ENCODE measurements at regions not wholly inside any gene's neighbourhood (a gene's known extent, or its start where the extent isn't known, plus 50 kb on each side); places are given as distances from the start of the nearest gene placed in this dataset.

DNA sequence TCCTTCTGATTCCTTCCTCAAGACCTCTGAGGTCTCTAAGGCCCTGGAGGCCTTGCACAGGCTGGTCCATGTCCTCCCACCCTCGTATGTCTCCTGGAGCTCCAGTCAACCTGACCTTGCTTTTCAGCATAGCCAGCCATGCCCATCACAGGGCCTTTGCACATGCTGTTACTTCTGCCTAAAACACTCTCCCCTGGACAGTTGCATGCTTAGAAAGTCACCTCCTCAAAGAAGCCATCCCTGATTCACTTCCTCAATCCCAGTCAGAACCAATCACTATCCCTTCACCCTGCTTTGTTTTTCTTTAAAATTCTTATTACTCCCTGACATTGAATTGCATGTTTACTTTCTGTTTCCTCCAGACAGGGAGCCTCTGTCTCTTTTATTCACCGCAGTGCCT lies 322.1 kb upstream of the CCL2 start:
- ATAC-seq, result no peak
- 76 to 89% (median 82%) methylated on average over 2 of the region's 2 CpGs for WGBS, 4 donors
- TF ChIP-seq POLR2A (IDR thresholded peaks at IDR 0.05), result no peak
- TF ChIP-seq, protein P1, sequence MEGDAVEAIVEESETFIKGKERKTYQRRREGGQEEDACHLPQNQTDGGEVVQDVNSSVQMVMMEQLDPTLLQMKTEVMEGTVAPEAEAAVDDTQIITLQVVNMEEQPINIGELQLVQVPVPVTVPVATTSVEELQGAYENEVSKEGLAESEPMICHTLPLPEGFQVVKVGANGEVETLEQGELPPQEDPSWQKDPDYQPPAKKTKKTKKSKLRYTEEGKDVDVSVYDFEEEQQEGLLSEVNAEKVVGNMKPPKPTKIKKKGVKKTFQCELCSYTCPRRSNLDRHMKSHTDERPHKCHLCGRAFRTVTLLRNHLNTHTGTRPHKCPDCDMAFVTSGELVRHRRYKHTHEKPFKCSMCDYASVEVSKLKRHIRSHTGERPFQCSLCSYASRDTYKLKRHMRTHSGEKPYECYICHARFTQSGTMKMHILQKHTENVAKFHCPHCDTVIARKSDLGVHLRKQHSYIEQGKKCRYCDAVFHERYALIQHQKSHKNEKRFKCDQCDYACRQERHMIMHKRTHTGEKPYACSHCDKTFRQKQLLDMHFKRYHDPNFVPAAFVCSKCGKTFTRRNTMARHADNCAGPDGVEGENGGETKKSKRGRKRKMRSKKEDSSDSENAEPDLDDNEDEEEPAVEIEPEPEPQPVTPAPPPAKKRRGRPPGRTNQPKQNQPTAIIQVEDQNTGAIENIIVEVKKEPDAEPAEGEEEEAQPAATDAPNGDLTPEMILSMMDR (IDR thresholded peaks at IDR 0.05), result no peak
- Histone ChIP-seq H3K4me3 (no peak overlapping the region), H3K9me3 (no peaks in the 10 kb centered on the region), H3K36me3 (no peaks in the 10 kb centered on the region), H3K4me1 (no peaks in the 10 kb centered on the region), H3K27ac (no peak overlapping the region), H3K27me3 (peaks cover 0 to 27% (median 0%) of the 10 kb centered on the region in 9 donors)
- intact Hi-C loops (cut with DNase I), result loop anchor here in 1 of 10 donors (10.0 kb wide), 1 partner anchor 212 kb away; no protein-coding TSS in a partner anchor
- DNase-seq, result no peak

DNA sequence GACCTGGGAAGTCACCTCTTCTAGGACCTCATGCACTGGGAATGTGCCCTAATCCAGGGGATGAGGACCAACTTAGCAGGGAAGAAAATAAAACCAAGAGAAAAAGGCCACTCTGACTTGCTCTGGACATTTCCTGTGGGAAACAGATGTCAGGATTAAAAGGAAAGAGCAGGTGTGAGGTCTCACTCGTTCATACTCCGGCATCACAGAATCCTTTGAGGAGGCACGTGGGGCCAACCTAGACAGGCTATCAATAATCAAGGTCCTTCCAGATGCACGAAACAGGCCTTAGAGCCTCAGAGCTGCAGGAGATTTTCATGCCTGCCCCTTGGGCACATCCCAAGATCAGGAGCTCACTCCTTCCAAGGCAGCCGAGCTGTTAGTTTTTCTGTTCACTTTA lies 321.5 kb upstream of the CCL2 start:
- 47 to 53% (median 49%) methylated on average over 5 of the region's 5 CpGs for WGBS, 4 donors
- ATAC-seq (no peak), DNase-seq (no peak)
- peaks cover 0 to 22% (median 0%) of the 10 kb centered on the region in 9 donors for H3K27me3 ChIP-seq
- TF ChIP-seq, protein P1 (IDR thresholded peaks at IDR 0.05), result no peak
- no peak for TF ChIP-seq POLR2A (IDR thresholded peaks at IDR 0.05)
- H3K4me3 ChIP-seq, result no peak overlapping the region
- H3K4me1 ChIP-seq, result no peaks in the 10 kb centered on the region
- intact Hi-C loops (cut with DNase I), result loop anchor here in 1 of 10 donors (10.0 kb wide), 1 partner anchor 211 kb away; no protein-coding TSS in a partner anchor
- H3K36me3 ChIP-seq, result no peaks in the 10 kb centered on the region
- H3K9me3 ChIP-seq, result no peaks in the 10 kb centered on the region
- H3K27ac ChIP-seq, result no peak overlapping the region

GRCh38 chr17:33934696-33935095 lies 320.4 kb upstream of the CCL2 start:
- Histone ChIP-seq H3K9me3 (no peaks in the 10 kb centered on the region), H3K4me3 (no peak overlapping the region), H3K36me3 (no peaks in the 10 kb centered on the region), H3K27me3 (peaks cover 0 to 19% (median 0%) of the 10 kb centered on the region in 9 donors), H3K4me1 (no peaks in the 10 kb centered on the region), H3K27ac (no peak overlapping the region)
- intact Hi-C loops (cut with DNase I), result loop anchor here in 1 of 10 donors (10.0 kb wide), 1 partner anchor 210 kb away; no protein-coding TSS in a partner anchor
- 80 to 98% (median 92%) methylated on average over 1 of the region's 1 CpG for WGBS, 4 donors
- no peak for ATAC-seq
- TF ChIP-seq, protein P1 (IDR thresholded peaks at IDR 0.05), result no peak
- TF ChIP-seq POLR2A (IDR thresholded peaks at IDR 0.05), result no peak
- no peak for DNase-seq

DNA sequence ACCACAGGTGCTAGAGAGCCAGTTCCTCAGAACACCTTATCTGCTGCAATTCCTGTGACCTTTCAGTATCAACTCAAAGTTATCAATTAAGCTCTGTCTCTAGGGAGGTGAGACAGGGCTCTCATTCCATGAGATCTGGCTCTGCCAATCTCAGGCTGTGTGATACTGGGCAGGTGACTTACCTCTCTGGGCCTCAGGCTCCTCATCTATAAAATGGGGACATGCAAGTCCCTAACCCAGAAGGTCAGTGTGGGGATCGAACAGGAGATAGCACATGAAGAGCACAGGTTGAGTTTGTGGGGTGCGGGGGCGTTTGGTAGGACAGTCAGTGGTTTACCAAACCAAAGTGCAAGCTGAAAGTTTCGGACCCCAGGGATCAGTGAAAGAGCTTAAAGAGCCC lies 319.3 kb upstream of the CCL2 start:
- Histone ChIP-seq H3K36me3 (no peaks in the 10 kb centered on the region), H3K27ac (no peak overlapping the region), H3K9me3 (no peaks in the 10 kb centered on the region), H3K4me3 (no peak overlapping the region), H3K4me1 (peaks cover 0 to 4% (median 0%) of the 10 kb centered on the region in 12 donors), H3K27me3 (peaks cover 0 to 14% (median 0%) of the 10 kb centered on the region in 9 donors)
- TF ChIP-seq, protein P1 (IDR thresholded peaks at IDR 0.05), result no peak
- no peak for TF ChIP-seq POLR2A (IDR thresholded peaks at IDR 0.05)
- DNase-seq, result no peak
- intact Hi-C loops (cut with DNase I), result loop anchor here in 1 of 10 donors (10.0 kb wide), 1 partner anchor 209 kb away; no protein-coding TSS in a partner anchor
- 86 to 93% (median 89%) methylated on average over 4 of the region's 4 CpGs for WGBS, 4 donors
- no peak for ATAC-seq

All from heart left ventricle (tissue), 16 donors.